Prostate gland (tissue), 2 donors: ENCODE measurements at regions not wholly inside any gene's neighbourhood (a gene's known extent, or its start where the extent isn't known, plus 50 kb on each side); places are given as distances from the start of the nearest gene placed in this dataset.
"Not testable (repeated sequence)": the region's sequence is repeated elsewhere in the genome, so short reads cannot be mapped to it uniquely, and the experiment has no call there.

Source experiments
- DNase-seq: peaks from one replicate; pipeline ENCODE4 v3.0.0-alpha.2; 2019; ENCODE audit warnings: low spot score
- H3K27ac ChIP-seq, 2 donors: fragments of 200-600 bp; sonication (generic); 2 replicates each; pipeline ENCODE4 v1.5.1; 2017 to 2019
- H3K27me3 ChIP-seq: fragments of 200-600 bp; sonication (generic); replicated peaks from 2 replicates; pipeline ENCODE4 v1.5.1; 2019; ENCODE audit not compliant: insufficient read depth
- H3K36me3 ChIP-seq, 2 donors: fragments of 200-600 bp; sonication (generic); 1 replicate in 1 of 2; 2 replicates in 1 of 2; pipeline versions ENCODE4 v1.5.1 to v1.8.1; 2017 to 2019
- H3K4me1 ChIP-seq: fragments of 200-600 bp; sonication (generic); replicated peaks from 2 replicates; pipeline ENCODE4 v1.5.1; 2019
- H3K4me3 ChIP-seq, 2 donors: fragments of 200-600 bp; sonication (generic); 2 replicates each; pipeline ENCODE4 v1.5.1; 2017 to 2019
- H3K9me3 ChIP-seq: fragments of 200-600 bp; sonication (generic); 2 replicates; pipeline ENCODE4 v1.5.1; 2017
- CTCF ChIP-seq, 4 experiments: fragments of 200-600 bp in 2 of 4; fragments of 450-650 bp in 2 of 4; sonication (generic) in 2 of 4; IDR thresholded peaks; 1 replicate in 3 of 4; 2 replicates in 1 of 4; pipeline ENCODE4 v1.5.1; 2016 to 2019; ENCODE audit warnings: antibody characterized with exemption in 4 of 4, mild to moderate bottlenecking in 2 of 4, moderate library complexity in 2 of 4
- POLR2A ChIP-seq: fragments of 450-650 bp; IDR thresholded peaks from one replicate; pipeline ENCODE4 v1.6.1; 2016; ENCODE audit warnings: antibody characterized with exemption, mild to moderate bottlenecking
- POLR2AphosphoS5 ChIP-seq: sonication (generic); formaldehyde crosslinking; IDR thresholded peaks from one replicate; pipeline ENCODE4 v1.6.1; 2017; ENCODE audit warnings: antibody characterized with exemption
- WGBS: methylation state at CpG from one replicate; pipeline ENCODE4 v1.1.5; 2018; 5-methylcytosine and 5-hydroxymethylcytosine counted together
- intact Hi-C: fragments of 100-400 bp; cut with DNase I; formaldehyde crosslinking; loops from one replicate; pipeline ENCODE4 v1.14.2; 2022

GRCh38 chr3:43844757-43845156 lies 154.0 kb downstream of the ABHD5 start:
- TF ChIP-seq CTCF (IDR thresholded peaks at IDR 0.05): no peak
- TF ChIP-seq POLR2AphosphoS5: no peak
- Histone ChIP-seq H3K27me3 (no peaks in the 10 kb centered on the region), H3K27ac (no peak overlapping the region), H3K9me3 (no peaks in the 10 kb centered on the region), H3K4me3 (no peak overlapping the region), H3K4me1 (no peaks in the 10 kb centered on the region), H3K36me3 (no peaks in the 10 kb centered on the region)
- intact Hi-C loops: no loop called here
- DNase-seq: no peak
- 78% methylated on average over 3 of the region's 3 CpGs for WGBS

- H3K9me3 ChIP-seq, H3K4me1 ChIP-seq, DNase-seq, H3K27me3 ChIP-seq, H3K4me3 ChIP-seq, intact Hi-C loops, H3K27ac ChIP-seq, H3K36me3 ChIP-seq: not testable (repeated sequence)
- WGBS: 79% methylated on average over 1 of the region's 1 CpG
These were observed 154.8 kb downstream of the ABHD5 start for GRCh38 chr3:43845553-43845952.

- intact Hi-C loops: no loop called here
- Histone ChIP-seq H3K4me1 (no peaks in the 10 kb centered on the region), H3K36me3 (no peaks in the 10 kb centered on the region), H3K27me3 (peaks cover 4% of the 10 kb centered on the region), H3K9me3 (no peaks in the 10 kb centered on the region), H3K4me3 (no peak overlapping the region), H3K27ac (no peak overlapping the region)
- no peak for TF ChIP-seq CTCF (IDR thresholded peaks at IDR 0.05)
- no peak for DNase-seq
- 7% methylated on average over 1 of the region's 1 CpG for WGBS
These were observed 161.3 kb downstream of the ABHD5 start for GRCh38 chr3:43852066-43852465.

- Histone ChIP-seq H3K36me3 (no peaks in the 10 kb centered on the region), H3K4me3 (no peak overlapping the region), H3K27ac (no peak overlapping the region), H3K4me1 (no peaks in the 10 kb centered on the region), H3K9me3 (no peaks in the 10 kb centered on the region), H3K27me3 (peaks cover 7% of the 10 kb centered on the region)
- TF ChIP-seq CTCF (IDR thresholded peaks at IDR 0.05) (no peak), POLR2AphosphoS5 (no peak), POLR2A (no peak)
- intact Hi-C loops: no loop called here
- no peak for DNase-seq
- WGBS: 73% methylated on average over 2 of the region's 2 CpGs
These were observed 163.5 kb downstream of the ABHD5 start for GRCh38 chr3:43854283-43854682.

- intact Hi-C loops: no loop called here
- peaks cover 9% of the 10 kb centered on the region for H3K27me3 ChIP-seq
- H3K27ac ChIP-seq: no peak overlapping the region
- TF ChIP-seq POLR2A (no peak), CTCF (IDR thresholded peaks at IDR 0.05) (no peak), POLR2AphosphoS5 (no peak)
- no peaks in the 10 kb centered on the region for H3K4me1 ChIP-seq
- 59% methylated on average over 6 of the region's 6 CpGs for WGBS
- no peaks in the 10 kb centered on the region for H3K9me3 ChIP-seq
- H3K36me3 ChIP-seq: no peaks in the 10 kb centered on the region
- no peak overlapping the region for H3K4me3 ChIP-seq
- DNase-seq: no peak
These were observed 164.2 kb downstream of the ABHD5 start for GRCh38 chr3:43854916-43855315.
